ENCODE measurements at regions not wholly inside any gene's neighbourhood (a gene's known extent, or its start where the extent isn't known, plus 50 kb on each side); places are given as distances from the start of the nearest gene placed in this dataset.
"Not testable (repeated sequence)": the region's sequence is repeated elsewhere in the genome, so short reads cannot be mapped to it uniquely, and the experiment has no call there.

- TF ChIP-seq CTCF (IDR thresholded peaks at IDR 0.05; ENCODE audit: borderline replicate concordance, insufficient read depth, low read depth, low read length), result no peak
- H3K4me3 ChIP-seq (ENCODE audit: low read depth, low read length), result no peak overlapping the region
Measured at GRCh38 chr1:55867304-55867843, 652.2 kb upstream of the USP24 start.

GRCh38 chr1:55865778-55866177, 650.6 kb upstream of the USP24 start:
- H3K4me3 ChIP-seq (ENCODE audit: low read depth, low read length), result not testable (repeated sequence)

- H3K4me3 ChIP-seq (ENCODE audit: low read depth, low read length), result no peak overlapping the region
- TF ChIP-seq CTCF (IDR thresholded peaks at IDR 0.05; ENCODE audit: borderline replicate concordance, insufficient read depth, low read depth, low read length), result no peak
Measured at GRCh38 chr1:55864251-55864650, 649.1 kb upstream of the USP24 start.

- TF ChIP-seq CTCF (IDR thresholded peaks at IDR 0.05; ENCODE audit: borderline replicate concordance, insufficient read depth, low read depth, low read length), result no peak
- no peak overlapping the region for H3K4me3 ChIP-seq (ENCODE audit: low read depth, low read length)
Measured at GRCh38 chr1:55861676-55862340, 646.6 kb upstream of the USP24 start.

- TF ChIP-seq CTCF (IDR thresholded peaks at IDR 0.05; ENCODE audit: borderline replicate concordance, insufficient read depth, low read depth, low read length), result no peak
Measured at GRCh38 chr1:55860798-55861519, 645.8 kb upstream of the USP24 start.

GRCh38 chr1:55860326-55860725, 645.2 kb upstream of the USP24 start:
- H3K4me3 ChIP-seq (ENCODE audit: low read depth, low read length), result no peak overlapping the region
- no peak for TF ChIP-seq CTCF (IDR thresholded peaks at IDR 0.05; ENCODE audit: borderline replicate concordance, insufficient read depth, low read depth, low read length)

More at GRCh38 chr1:55860798-55861519, 645.8 kb upstream of the USP24 start:
- no peak overlapping the region for H3K4me3 ChIP-seq (ENCODE audit: low read depth, low read length)

GRCh38 chr1:55854911-55855310, 639.7 kb upstream of the USP24 start:
- TF ChIP-seq CTCF (IDR thresholded peaks at IDR 0.05; ENCODE audit: borderline replicate concordance, insufficient read depth, low read depth, low read length), result no peak

More at GRCh38 chr1:55854911-55855310, 639.7 kb upstream of the USP24 start:
- no peak overlapping the region for H3K4me3 ChIP-seq (ENCODE audit: low read depth, low read length)

Data from GM12875 (cell line).